Panc1 (cell line): ENCODE measurements at regions not wholly inside any gene's neighbourhood (a gene's known extent, or its start where the extent isn't known, plus 50 kb on each side); places are given as distances from the start of the nearest gene placed in this dataset.

Experiments used
- ATAC-seq: fragments of 200-7000 bp; cut with Tn5 transposase; 2 replicates; pipeline ENCODE4 v1.9.1; 2020; ENCODE audit warnings: mild to moderate bottlenecking, moderate library complexity
- BruUV-seq: library from RNA; stranded (reverse); fragments of 400-500 nt; replicated peaks from 2 replicates; lab custom pipeline; 2021; lab: Mats Ljungman, UMichigan
- CTCF ChIA-PET: fragments of 300-600 bp; sonication (Branson Sonifier 250); formaldehyde crosslinking; loops from one replicate; lab custom pipeline; 2022; ENCODE audit warnings: antibody characterized with exemption; lab: Charles Lee
- POLR2A ChIA-PET: fragments of 300-600 bp; sonication (Branson Sonifier 250); formaldehyde crosslinking; loops from one replicate; lab custom pipeline; 2022; ENCODE audit warnings: antibody characterized with exemption; lab: Charles Lee
- DNase-seq: peaks from one replicate; pipeline ENCODE4 v3.0.0-alpha.2; 2010; ENCODE audit warnings: low read depth, low spot score
- H3K27ac ChIP-seq: 2 replicates; pipeline ENCODE4 v1.5.1; 2011; ENCODE audit warnings: mild to moderate bottlenecking, low read length, inconsistent platforms
- H3K27me3 ChIP-seq: fragments of 200-500 bp; sonication (Bioruptor generic); 2 replicates; pipeline ENCODE4 v1.6.0; 2014; ENCODE audit warnings: low read length, inconsistent platforms; ENCODE audit not compliant: control insufficient read depth, insufficient read depth
- H3K36me3 ChIP-seq: fragments of 200-500 bp; sonication (Bioruptor generic); 2 replicates; pipeline ENCODE4 v1.5.1; 2014; ENCODE audit warnings: inconsistent platforms, mild to moderate bottlenecking, low read length, moderate library complexity; ENCODE audit not compliant: control insufficient read depth, insufficient read depth
- H3K4me1 ChIP-seq: 2 replicates; pipeline ENCODE4 v1.5.1; 2011; ENCODE audit warnings: inconsistent platforms, mild to moderate bottlenecking, low read length, moderate library complexity; ENCODE audit not compliant: control insufficient read depth, insufficient read depth
- H3K4me3 ChIP-seq, 2 experiments: 2 replicates each; pipeline ENCODE4 v1.5.1; 2011 to 2012; ENCODE audit warnings: low read depth in 2 of 2, low read length in 2 of 2, mild to moderate bottlenecking in 2 of 2, inconsistent platforms in 1 of 2, moderate library complexity in 1 of 2
- H3K9me3 ChIP-seq: fragments of 200-500 bp; sonication (Bioruptor generic); 2 replicates; pipeline ENCODE4 v1.5.1; 2014; ENCODE audit warnings: low read depth, mild to moderate bottlenecking, inconsistent platforms, low read length, moderate library complexity; ENCODE audit not compliant: control insufficient read depth, insufficient read depth
- POLR2AphosphoS5 ChIP-seq: IDR thresholded peaks from 2 replicates; pipeline ENCODE4 v1.6.1; 2012; ENCODE audit warnings: mild to moderate bottlenecking, low read depth, low read length, moderate library complexity
- REST ChIP-seq, 2 experiments: IDR thresholded peaks; 2 replicates each; pipeline ENCODE4 v1.6.1; 2011 to 2012; ENCODE audit warnings: low read depth in 2 of 2, control low read depth in 1 of 2, low read length in 1 of 2, mild to moderate bottlenecking in 1 of 2, moderate library complexity in 1 of 2; ENCODE audit not compliant: insufficient read depth in 1 of 2
- SIN3A ChIP-seq: IDR thresholded peaks from 2 replicates; pipeline ENCODE4 v1.6.1; 2012; ENCODE audit warnings: low read depth, mild to moderate bottlenecking, low read length, moderate library complexity, borderline replicate concordance; ENCODE audit not compliant: insufficient read depth
- TCF7L2 ChIP-seq: IDR thresholded peaks from 2 replicates; pipeline ENCODE4 v1.6.1; 2011; ENCODE audit warnings: mild to moderate bottlenecking, low read depth, low read length, inconsistent platforms
- in situ Hi-C: cut with HindIII; loops from 2 replicates; pipeline ENCODE4 v1.10.0; 2016; ENCODE audit warnings: low sequenced_read_pairs, low pct_unique_long_range_greater_than_20kb
- intact Hi-C: fragments of 100-400 bp; cut with micrococcal nuclease; formaldehyde crosslinking; loops from one replicate; pipeline ENCODE4 v1.10.0; 2022; ENCODE audit not compliant: unreplicated experiment
- TF ChIP-seq, protein P1 (sequence below): fragments of 450-650 bp; IDR thresholded peaks from 2 replicates; pipeline ENCODE4 v1.5.1; 2017; ENCODE audit warnings: mild to moderate bottlenecking

GRCh38 chr7:10238641-10239040 is 735.0 kb upstream of the PHF14 start:
- no peak for ATAC-seq
- intact Hi-C loops, result no loop called here

DNA sequence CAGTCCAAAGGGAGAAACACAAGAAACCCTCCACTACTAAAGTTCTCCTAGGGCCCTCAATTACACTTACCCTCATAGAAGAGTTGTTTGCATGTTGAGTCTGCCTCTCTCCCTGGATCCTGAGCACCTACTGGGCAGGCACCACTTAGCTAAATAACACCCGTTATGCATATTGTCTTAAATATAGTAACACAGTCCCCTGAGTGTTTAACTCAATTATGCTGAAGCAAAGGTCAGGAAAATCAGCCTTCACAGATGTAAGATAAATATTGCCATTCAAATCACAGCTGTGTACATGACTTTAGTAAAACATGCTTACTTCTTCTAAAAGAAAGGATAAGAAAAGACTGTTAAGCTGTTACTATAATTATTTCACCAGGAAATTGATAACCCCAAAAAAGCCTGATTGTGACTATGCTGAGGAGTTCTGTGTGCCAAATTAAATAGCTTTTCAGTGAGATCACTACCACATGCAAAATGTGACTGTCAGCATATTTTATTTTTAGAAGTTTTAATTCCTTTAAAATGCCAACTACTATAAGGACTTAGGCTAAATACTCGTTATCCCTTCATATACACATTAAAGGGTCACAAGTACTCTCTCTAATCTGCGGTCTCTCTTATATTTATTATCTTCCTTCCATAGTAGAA is 733.9 kb upstream of the PHF14 start:
- H3K27ac ChIP-seq, result no peak overlapping the region
- CTCF ChIA-PET, result no interaction called here
- H3K27me3 ChIP-seq, result no peaks in the 10 kb centered on the region
- no peak for DNase-seq
- 0 out of 2 replicates have a peak, but pooled peaks cover 7% of the 10 kb centered on the region for H3K9me3 ChIP-seq
- H3K4me1 ChIP-seq, result no peaks in the 10 kb centered on the region
- TF ChIP-seq POLR2AphosphoS5 (no peak), SIN3A (no peak), REST (IDR thresholded peaks at IDR 0.05; ENCODE audit: insufficient read depth in 1 of 2, low read depth in 2 of 2, low read length in 1 of 2) (no peak), TCF7L2 (no peak)
- TF ChIP-seq, protein P1, sequence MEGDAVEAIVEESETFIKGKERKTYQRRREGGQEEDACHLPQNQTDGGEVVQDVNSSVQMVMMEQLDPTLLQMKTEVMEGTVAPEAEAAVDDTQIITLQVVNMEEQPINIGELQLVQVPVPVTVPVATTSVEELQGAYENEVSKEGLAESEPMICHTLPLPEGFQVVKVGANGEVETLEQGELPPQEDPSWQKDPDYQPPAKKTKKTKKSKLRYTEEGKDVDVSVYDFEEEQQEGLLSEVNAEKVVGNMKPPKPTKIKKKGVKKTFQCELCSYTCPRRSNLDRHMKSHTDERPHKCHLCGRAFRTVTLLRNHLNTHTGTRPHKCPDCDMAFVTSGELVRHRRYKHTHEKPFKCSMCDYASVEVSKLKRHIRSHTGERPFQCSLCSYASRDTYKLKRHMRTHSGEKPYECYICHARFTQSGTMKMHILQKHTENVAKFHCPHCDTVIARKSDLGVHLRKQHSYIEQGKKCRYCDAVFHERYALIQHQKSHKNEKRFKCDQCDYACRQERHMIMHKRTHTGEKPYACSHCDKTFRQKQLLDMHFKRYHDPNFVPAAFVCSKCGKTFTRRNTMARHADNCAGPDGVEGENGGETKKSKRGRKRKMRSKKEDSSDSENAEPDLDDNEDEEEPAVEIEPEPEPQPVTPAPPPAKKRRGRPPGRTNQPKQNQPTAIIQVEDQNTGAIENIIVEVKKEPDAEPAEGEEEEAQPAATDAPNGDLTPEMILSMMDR, result no peak
- H3K36me3 ChIP-seq, result no peaks in the 10 kb centered on the region
- POLR2A ChIA-PET, result no interaction called here
- intact Hi-C loops, result no loop called here
- in situ Hi-C loops, result no loop called here
- ATAC-seq, result no peak
- H3K4me3 ChIP-seq, result no peak overlapping the region
- BruUV-seq, result no TSS peak

More at GRCh38 chr7:10238641-10239040, 735.0 kb upstream of the PHF14 start:
- no TSS peak for BruUV-seq
- H3K4me3 ChIP-seq, result no peak overlapping the region
- CTCF ChIA-PET, result no interaction called here
- in situ Hi-C loops, result no loop called here
- H3K27me3 ChIP-seq, result no peaks in the 10 kb centered on the region
- H3K27ac ChIP-seq, result no peak overlapping the region
- POLR2A ChIA-PET, result no interaction called here
- H3K4me1 ChIP-seq, result no peaks in the 10 kb centered on the region
- no peak for DNase-seq
- 0 out of 2 replicates have a peak, but pooled peaks cover 6% of the 10 kb centered on the region for H3K9me3 ChIP-seq
- TF ChIP-seq, protein P1, result no peak
- H3K36me3 ChIP-seq, result no peaks in the 10 kb centered on the region
